KMS-11 (cell line): ENCODE measurements at regions not wholly inside any gene's neighbourhood (a gene's known extent, or its start where the extent isn't known, plus 50 kb on each side); places are given as distances from the start of the nearest gene placed in this dataset.

Experiments
- H2AFZ ChIP-seq: fragments of 200-600 bp; sonication (generic); 2 replicates; pipeline ENCODE4 v1.6.1; 2016; ENCODE audit warnings: antibody characterized with exemption, mixed run types, low read depth
- H3K27ac ChIP-seq: fragments of 200-600 bp; sonication (generic); 2 replicates; pipeline ENCODE4 v1.6.1; 2016; ENCODE audit warnings: mild to moderate bottlenecking, mixed run types
- H3K27me3 ChIP-seq: fragments of 200-600 bp; sonication (generic); 2 replicates; pipeline ENCODE4 v1.6.1; 2017; ENCODE audit warnings: mild to moderate bottlenecking, low read depth, mixed run types, moderate library complexity; ENCODE audit not compliant: insufficient read depth
- H3K36me3 ChIP-seq: fragments of 200-600 bp; sonication (generic); 2 replicates; pipeline ENCODE4 v1.6.1; 2017; ENCODE audit warnings: mild to moderate bottlenecking, mixed run types; ENCODE audit not compliant: insufficient read depth
- H3K4me1 ChIP-seq: fragments of 200-600 bp; sonication (generic); 2 replicates; pipeline ENCODE4 v1.6.1; 2016; ENCODE audit warnings: mild to moderate bottlenecking, low read depth, mixed run types; ENCODE audit not compliant: poor library complexity, severe bottlenecking
- H3K4me2 ChIP-seq: fragments of 200-600 bp; sonication (generic); 2 replicates; pipeline ENCODE4 v1.7.0; 2016; ENCODE audit warnings: mild to moderate bottlenecking, mixed run types
- H3K4me3 ChIP-seq: fragments of 200-600 bp; sonication (generic); IDR thresholded peaks from 2 replicates; pipeline ENCODE4 v1.6.1; 2017; ENCODE audit warnings: low read depth, low read length, mixed read lengths; ENCODE audit not compliant: insufficient read depth
- H3K79me2 ChIP-seq: fragments of 200-600 bp; sonication (generic); 2 replicates; pipeline ENCODE4 v1.6.1; 2016; ENCODE audit warnings: low read depth, mixed run types; ENCODE audit not compliant: insufficient read depth
- H3K9ac ChIP-seq: fragments of 200-600 bp; sonication (generic); 2 replicates; pipeline ENCODE4 v1.6.1; 2016; ENCODE audit warnings: mild to moderate bottlenecking, mixed run types
- H4K20me1 ChIP-seq: fragments of 200-600 bp; sonication (generic); 2 replicates; pipeline ENCODE4 v1.6.1; 2016; ENCODE audit warnings: mild to moderate bottlenecking, mixed run types; ENCODE audit not compliant: insufficient read depth
- CTCF ChIP-seq: fragments of 200-600 bp; sonication (generic); conservative IDR thresholded peaks from 2 replicates; pipeline ENCODE4 v1.6.1; 2017; ENCODE audit warnings: low read depth, mild to moderate bottlenecking, antibody characterized with exemption, low read length, moderate library complexity, mixed read lengths

GRCh38 chr14:95763875-95764274 is 50.0 kb upstream of the TCL1A start:
- no peaks in the 10 kb centered on the region for H3K27me3 ChIP-seq
- H3K4me3 ChIP-seq: no peak overlapping the region
- no peak overlapping the region for H3K4me2 ChIP-seq
- no peak for TF ChIP-seq CTCF
- no peak overlapping the region for H3K9ac ChIP-seq
- no peaks in the 10 kb centered on the region for H3K79me2 ChIP-seq
- no peak overlapping the region for H2AFZ ChIP-seq
- H3K36me3 ChIP-seq: no peaks in the 10 kb centered on the region
- no peaks in the 10 kb centered on the region for H4K20me1 ChIP-seq
- no peaks in the 10 kb centered on the region for H3K4me1 ChIP-seq
- H3K27ac ChIP-seq: no peak overlapping the region
